A549 (cell line): ENCODE measurements at regions not wholly inside any gene's neighbourhood (a gene's known extent, or its start where the extent isn't known, plus 50 kb on each side); places are given as distances from the start of the nearest gene placed in this dataset.

Source experiments
- ATAC-seq, 2 experiments: fragments of 200-7000 bp in 1 of 2; fragments of >200 bp in 1 of 2; cut with Nextera tagmentation in 1 of 2; cut with Tn5 transposase in 1 of 2; 3 replicates each; pipeline versions ENCODE4 v1.8.0 to v1.9.1; 2018 to 2020; ENCODE audit warnings: mild to moderate bottlenecking in 1 of 2, moderate library complexity in 1 of 2
- CTCF ChIA-PET: fragments of 300-600 bp; sonication (Branson Sonifier 250); formaldehyde crosslinking; extraction: SDS; loops from one replicate; lab custom pipeline; 2021; ENCODE audit warnings: antibody characterized with exemption, inconsistent platforms; lab: Yijun Ruan, JAX
- POLR2A ChIA-PET: fragments of 350-600 bp; formaldehyde crosslinking; extraction: SDS; loops from one replicate; lab custom pipeline; 2021; ENCODE audit warnings: antibody characterized with exemption, inconsistent platforms; lab: Yijun Ruan, JAX
- DNase-seq, 2 experiments: peaks; one replicate each; pipeline versions ENCODE4 v3.0.0 to v3.0.0-alpha.2; 2011 to 2016; ENCODE audit warnings: low read depth in 1 of 2, low spot score in 1 of 2
- FAIRE-seq: peaks from 2 replicates; lab custom pipeline; 2011; peaks lifted over from hg19 to GRCh38; lab: Jason Lieb, UNC
- H3K27ac ChIP-seq, 2 experiments: fragments of >200 bp; sonication (Bioruptor Twin); formaldehyde crosslinking; 3 replicates each; pipeline ENCODE4 v1.5.1; 2016 to 2017
- H3K4me1 ChIP-seq: fragments of >200 bp; sonication (Bioruptor Twin); formaldehyde crosslinking; 3 replicates; pipeline ENCODE4 v1.6.1; 2016
- H3K4me2 ChIP-seq: fragments of >200 bp; sonication (Bioruptor Twin); formaldehyde crosslinking; 3 replicates; pipeline ENCODE4 v1.6.1; 2016
- H3K4me3 ChIP-seq: fragments of >200 bp; sonication (Bioruptor Twin); formaldehyde crosslinking; 3 replicates; pipeline ENCODE4 v1.5.1; 2016
- H3K9me3 ChIP-seq: fragments of >200 bp; sonication (Bioruptor Twin); formaldehyde crosslinking; 3 replicates; pipeline ENCODE4 v1.6.1; 2016
- CBX2 ChIP-seq: fragments of 200-600 bp; sonication (generic); IDR thresholded peaks from 2 replicates; pipeline ENCODE4 v1.6.1; 2016; ENCODE audit warnings: low read depth, mild to moderate bottlenecking, borderline replicate concordance
- EHMT2 ChIP-seq: fragments of 200-600 bp; sonication (generic); IDR thresholded peaks from 2 replicates; pipeline ENCODE4 v1.6.1; 2016; ENCODE audit warnings: antibody characterized with exemption, low read depth, mild to moderate bottlenecking, moderate library complexity
- FOSB ChIP-seq: fragments of 250-450 bp; sonication (Bioruptor Pico); IDR thresholded peaks from 2 replicates; pipeline ENCODE4 v1.5.0; 2020; ENCODE audit warnings: mild to moderate bottlenecking, moderate library complexity
- FOXS1 ChIP-seq: fragments of 250-450 bp; sonication (Bioruptor Pico); IDR thresholded peaks from 2 replicates; pipeline ENCODE4 v1.5.0; 2020; ENCODE audit warnings: mild to moderate bottlenecking, moderate library complexity
- GATA3 ChIP-seq: IDR thresholded peaks from 2 replicates; pipeline ENCODE4 v1.6.1; 2012; ENCODE audit warnings: borderline replicate concordance
- HEYL ChIP-seq: fragments of 250-450 bp; sonication (Bioruptor Pico); IDR thresholded peaks from 2 replicates; pipeline ENCODE4 v1.8.0; 2021; ENCODE audit warnings: mild to moderate bottlenecking, moderate library complexity
- HOXB5 ChIP-seq: fragments of 250-450 bp; sonication (Bioruptor Pico); IDR thresholded peaks from 2 replicates; pipeline ENCODE4 v1.5.0; 2020; ENCODE audit warnings: mild to moderate bottlenecking, moderate library complexity
- JUN ChIP-seq, 2 experiments: fragments of >200 bp; sonication (Bioruptor Twin); formaldehyde crosslinking; IDR thresholded peaks; 2 replicates in 1 of 2; 3 replicates in 1 of 2; pipeline ENCODE4 v1.6.1; 2016 to 2017
- JUNB ChIP-seq: fragments of >200 bp; sonication (Bioruptor Twin); formaldehyde crosslinking; IDR thresholded peaks from 2 replicates; pipeline ENCODE4 v1.6.1; 2016
- KDM1A ChIP-seq: fragments of 200-600 bp; sonication (generic); IDR thresholded peaks from 2 replicates; pipeline ENCODE4 v1.6.1; 2016; ENCODE audit warnings: low read depth, mild to moderate bottlenecking
- KDM5A ChIP-seq: fragments of 200-600 bp; sonication (generic); IDR thresholded peaks from 2 replicates; pipeline ENCODE4 v1.6.1; 2016; ENCODE audit warnings: antibody characterized with exemption, mild to moderate bottlenecking
- MAFK ChIP-seq: fragments of 450-650 bp; IDR thresholded peaks from 2 replicates; pipeline ENCODE4 v1.6.1; 2014; ENCODE audit not compliant: partially characterized antibody
- MYC ChIP-seq: IDR thresholded peaks from 2 replicates; pipeline ENCODE4 v1.6.1; 2012; ENCODE audit warnings: mild to moderate bottlenecking, inconsistent platforms, low read length, improper control_type of control experiment, borderline replicate concordance
- PHF8 ChIP-seq: fragments of 200-600 bp; sonication (generic); IDR thresholded peaks from 2 replicates; pipeline ENCODE4 v1.6.1; 2016; ENCODE audit warnings: low read depth, mild to moderate bottlenecking, antibody characterized with exemption, moderate library complexity, borderline replicate concordance
- POLR2A ChIP-seq: IDR thresholded peaks from 2 replicates; pipeline ENCODE4 v1.6.1; 2012; ENCODE audit warnings: mild to moderate bottlenecking, low read length
- POLR2AphosphoS2 ChIP-seq: conservative IDR thresholded peaks from 2 replicates; pipeline ENCODE4 v1.6.1; 2012; ENCODE audit warnings: low read length, improper control_type of control experiment, inconsistent platforms
- RCOR1 ChIP-seq: fragments of 150-350 bp; IDR thresholded peaks from 2 replicates; pipeline ENCODE4 v1.6.1; 2014; ENCODE audit warnings: antibody characterized with exemption, low read length, low read depth
- ZC3H11A ChIP-seq: fragments of 450-650 bp; IDR thresholded peaks from 2 replicates; pipeline ENCODE4 v1.6.1; 2014; ENCODE audit warnings: antibody characterized with exemption, mild to moderate bottlenecking
- ZFP36 ChIP-seq: fragments of 450-650 bp; IDR thresholded peaks from 2 replicates; pipeline ENCODE4 v1.6.1; 2014; ENCODE audit warnings: borderline replicate concordance; ENCODE audit not compliant: partially characterized antibody
- WGBS: methylation state at CpG from one replicate; pipeline ENCODE4 v1.1.6; 2017; ENCODE audit errors: missing lambda C conversion rate; 5-methylcytosine and 5-hydroxymethylcytosine counted together
- TF ChIP-seq, protein P1 (sequence below): fragments of >200 bp; sonication (Bioruptor Twin); formaldehyde crosslinking; IDR thresholded peaks from 3 replicates; pipeline ENCODE4 v1.6.1; 2016
- TF ChIP-seq, protein P2 (sequence below): fragments of 250-450 bp; sonication (Bioruptor Pico); IDR thresholded peaks from 2 replicates; pipeline ENCODE4 v1.5.0; 2020; ENCODE audit warnings: low read depth, mild to moderate bottlenecking, moderate library complexity
- TF ChIP-seq, protein P3 (sequence below): fragments of >200 bp; sonication (Bioruptor Twin); formaldehyde crosslinking; IDR thresholded peaks from 2 replicates; pipeline ENCODE4 v1.6.1; 2016

GRCh38 chr1:81233591-81233990, 567.1 kb upstream of the ADGRL2 start (continued):
- TF ChIP-seq, protein P1, sequence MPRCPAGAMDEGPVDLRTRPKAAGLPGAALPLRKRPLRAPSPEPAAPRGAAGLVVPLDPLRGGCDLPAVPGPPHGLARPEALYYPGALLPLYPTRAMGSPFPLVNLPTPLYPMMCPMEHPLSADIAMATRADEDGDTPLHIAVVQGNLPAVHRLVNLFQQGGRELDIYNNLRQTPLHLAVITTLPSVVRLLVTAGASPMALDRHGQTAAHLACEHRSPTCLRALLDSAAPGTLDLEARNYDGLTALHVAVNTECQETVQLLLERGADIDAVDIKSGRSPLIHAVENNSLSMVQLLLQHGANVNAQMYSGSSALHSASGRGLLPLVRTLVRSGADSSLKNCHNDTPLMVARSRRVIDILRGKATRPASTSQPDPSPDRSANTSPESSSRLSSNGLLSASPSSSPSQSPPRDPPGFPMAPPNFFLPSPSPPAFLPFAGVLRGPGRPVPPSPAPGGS, result no peak
- TF ChIP-seq, all 56 proteins: peak for 0

GRCh38 chr1:81232420-81232819, 568.3 kb upstream of the ADGRL2 start:
- no peak overlapping the region for H3K4me2 ChIP-seq
- no peak overlapping the region for H3K27ac ChIP-seq
- POLR2A ChIA-PET, result no interaction called here
- TF ChIP-seq JUNB, result no peak
- no peak for TF ChIP-seq FOXS1 (CRISPR knock-in tag)
- no peak for TF ChIP-seq MAFK
- TF ChIP-seq FOSB (CRISPR knock-in tag), result no peak
- no peak for TF ChIP-seq JUN (IDR thresholded peaks at IDR 0.05)
- TF ChIP-seq POLR2A, result no peak
- TF ChIP-seq ZC3H11A, result no peak
- TF ChIP-seq KDM5A, result no peak
- no peak for TF ChIP-seq PHF8
- no peak for TF ChIP-seq CBX2
- TF ChIP-seq POLR2AphosphoS2, result no peak
- no peak for TF ChIP-seq ZFP36
- TF ChIP-seq EHMT2, result no peak
- TF ChIP-seq, protein P2, sequence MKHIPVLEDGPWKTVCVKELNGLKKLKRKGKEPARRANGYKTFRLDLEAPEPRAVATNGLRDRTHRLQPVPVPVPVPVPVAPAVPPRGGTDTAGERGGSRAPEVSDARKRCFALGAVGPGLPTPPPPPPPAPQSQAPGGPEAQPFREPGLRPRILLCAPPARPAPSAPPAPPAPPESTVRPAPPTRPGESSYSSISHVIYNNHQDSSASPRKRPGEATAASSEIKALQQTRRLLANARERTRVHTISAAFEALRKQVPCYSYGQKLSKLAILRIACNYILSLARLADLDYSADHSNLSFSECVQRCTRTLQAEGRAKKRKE (CRISPR knock-in tag), result no peak
- TF ChIP-seq, protein P3, sequence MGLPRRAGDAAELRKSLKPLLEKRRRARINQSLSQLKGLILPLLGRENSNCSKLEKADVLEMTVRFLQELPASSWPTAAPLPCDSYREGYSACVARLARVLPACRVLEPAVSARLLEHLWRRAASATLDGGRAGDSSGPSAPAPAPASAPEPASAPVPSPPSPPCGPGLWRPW, result no peak
- no peak for TF ChIP-seq HEYL (CRISPR knock-in tag)
- no peak for TF ChIP-seq RCOR1
- TF ChIP-seq MYC, result no peak
- TF ChIP-seq KDM1A, result no peak
- H3K4me1 ChIP-seq, result no peaks in the 10 kb centered on the region
- no peak for ATAC-seq
- no peak overlapping the region for H3K4me3 ChIP-seq
- no peaks in the 10 kb centered on the region for H3K9me3 ChIP-seq
- CTCF ChIA-PET, result no interaction called here
- no peak for DNase-seq
- 57% methylated on average over 5 of the region's 5 CpGs for WGBS
- FAIRE-seq, result no peak

DNA sequence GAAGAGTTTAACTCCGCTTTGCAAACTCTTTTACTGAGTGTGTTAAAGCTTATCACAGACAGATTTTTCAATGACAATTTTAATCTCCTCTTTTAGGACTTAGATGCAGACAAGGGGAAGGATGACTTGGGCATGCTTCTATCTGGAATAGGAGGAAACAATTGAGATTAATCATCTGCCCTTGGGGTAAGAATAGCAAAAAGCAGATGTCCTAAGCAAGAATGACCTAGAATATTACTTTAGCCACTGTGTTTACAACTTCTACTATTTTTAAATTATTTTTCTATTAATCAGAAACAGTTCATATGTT, 569.0 kb upstream of the ADGRL2 start:
- ChIA-PET CTCF (no interaction called here), POLR2A (no interaction called here)
- Histone ChIP-seq H3K9me3 (no peaks in the 10 kb centered on the region), H3K27ac (no peak overlapping the region), H3K4me3 (no peak overlapping the region), H3K4me1 (no peaks in the 10 kb centered on the region), H3K4me2 (no peak overlapping the region)
- no peak for FAIRE-seq
- TF ChIP-seq ZC3H11A, result no peak
- no peak for TF ChIP-seq POLR2AphosphoS2
- no peak for TF ChIP-seq HEYL (CRISPR knock-in tag)
- TF ChIP-seq MYC, result no peak
- no peak for TF ChIP-seq PHF8
- TF ChIP-seq HOXB5 (CRISPR knock-in tag), result no peak
- TF ChIP-seq JUNB, result no peak
- TF ChIP-seq GATA3, result no peak
- WGBS, result 69% methylated on average over 1 of the region's 1 CpG
- no peak for ATAC-seq
- no peak for DNase-seq
